ENCODE measurements at regions not wholly inside any gene's neighbourhood (a gene's known extent, or its start where the extent isn't known, plus 50 kb on each side); places are given as distances from the start of the nearest gene placed in this dataset.
"Not testable (repeated sequence)": the region's sequence is repeated elsewhere in the genome, so short reads cannot be mapped to it uniquely, and the experiment has no call there.

GRCh38 chr14:105592646-105593045 is 66.3 kb downstream of the TMEM121 start:
- not testable (repeated sequence) for TF ChIP-seq CTCF (conservative IDR thresholded peaks at IDR 0.05; ENCODE audit: low read depth, low read length); EZH2 (IDR thresholded peaks at IDR 0.05; ENCODE audit: borderline replicate concordance, low read depth, low read length, poor library complexity, severe bottlenecking)
